Kidney epithelial cell (primary cell): ENCODE measurements at regions not wholly inside any gene's neighbourhood (a gene's known extent, or its start where the extent isn't known, plus 50 kb on each side); places are given as distances from the start of the nearest gene placed in this dataset.

Experiments
- DNase-seq: peaks from one replicate; pipeline ENCODE4 v3.0.0-alpha.2; 2010; ENCODE audit warnings: low read depth
- H3K27me3 ChIP-seq: 2 replicates; pipeline ENCODE4 v1.6.0; 2011; ENCODE audit warnings: low read length; ENCODE audit not compliant: control insufficient read depth, insufficient read depth
- H3K36me3 ChIP-seq: 2 replicates; pipeline ENCODE4 v1.5.1; 2011; ENCODE audit warnings: low read length; ENCODE audit not compliant: control insufficient read depth, insufficient read depth
- H3K4me3 ChIP-seq: 2 replicates; pipeline ENCODE4 v1.5.1; 2011; ENCODE audit warnings: low read depth, mild to moderate bottlenecking, control low read depth, low read length
- CTCF ChIP-seq: IDR thresholded peaks from 2 replicates; pipeline ENCODE4 v1.5.1; 2011; ENCODE audit warnings: mild to moderate bottlenecking, moderate library complexity, low read length, control low read depth, inconsistent platforms; ENCODE audit not compliant: insufficient read depth, poor library complexity, severe bottlenecking

DNA sequence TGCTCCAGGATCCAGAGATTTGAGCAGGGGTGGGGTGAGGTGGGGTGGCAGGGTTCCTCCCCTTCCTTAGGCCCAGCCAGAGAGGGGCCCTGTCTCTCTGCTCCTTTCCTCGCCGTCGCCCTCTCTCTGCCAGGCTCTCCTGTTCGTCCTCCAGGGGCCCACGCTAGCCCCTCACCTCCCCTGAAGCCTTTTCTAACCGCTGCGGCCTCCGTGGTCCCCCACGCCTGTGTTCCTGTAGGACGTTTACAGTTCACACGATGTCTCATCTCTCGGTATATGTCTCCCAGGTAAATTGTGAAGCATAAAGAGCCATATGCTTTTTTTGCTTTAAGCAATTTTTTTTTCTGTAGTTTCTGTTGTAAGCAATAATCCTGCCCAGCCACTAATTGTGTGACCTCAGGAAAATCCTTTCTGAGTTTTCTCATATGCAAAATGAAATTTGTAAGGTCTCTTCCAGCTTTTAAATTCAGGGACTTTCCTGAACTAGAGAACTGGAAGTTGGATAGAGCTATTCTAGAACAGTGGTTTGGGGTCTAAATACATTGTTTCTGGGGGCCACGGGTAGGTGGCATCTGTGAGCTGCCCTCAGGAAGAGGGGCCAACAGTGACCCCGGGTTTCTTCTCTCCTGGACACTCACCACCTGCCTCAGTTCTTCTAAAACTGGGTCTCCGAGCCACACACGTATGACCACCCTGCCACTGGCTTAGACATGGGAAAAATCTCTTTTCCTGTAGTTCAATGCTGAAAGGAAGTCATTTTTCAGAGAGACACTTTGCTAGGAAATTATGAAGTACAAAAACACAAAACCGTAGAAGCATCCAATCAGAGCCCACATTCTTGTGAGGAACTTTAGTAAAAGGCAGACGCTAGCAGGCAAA is 50.2 kb upstream of the ZNF366 start:
- Histone ChIP-seq H3K36me3 (no peaks in the 10 kb centered on the region), H3K4me3 (no peak overlapping the region), H3K27me3 (no peaks in the 10 kb centered on the region)
- DNase-seq: no peak
- no peak for TF ChIP-seq CTCF
